ENCODE measurements at regions not wholly inside any gene's neighbourhood (a gene's known extent, or its start where the extent isn't known, plus 50 kb on each side); places are given as distances from the start of the nearest gene placed in this dataset.
A peak's percentile ranks its signal among the peaks of the same experiment; 100 is the strongest.

DNA sequence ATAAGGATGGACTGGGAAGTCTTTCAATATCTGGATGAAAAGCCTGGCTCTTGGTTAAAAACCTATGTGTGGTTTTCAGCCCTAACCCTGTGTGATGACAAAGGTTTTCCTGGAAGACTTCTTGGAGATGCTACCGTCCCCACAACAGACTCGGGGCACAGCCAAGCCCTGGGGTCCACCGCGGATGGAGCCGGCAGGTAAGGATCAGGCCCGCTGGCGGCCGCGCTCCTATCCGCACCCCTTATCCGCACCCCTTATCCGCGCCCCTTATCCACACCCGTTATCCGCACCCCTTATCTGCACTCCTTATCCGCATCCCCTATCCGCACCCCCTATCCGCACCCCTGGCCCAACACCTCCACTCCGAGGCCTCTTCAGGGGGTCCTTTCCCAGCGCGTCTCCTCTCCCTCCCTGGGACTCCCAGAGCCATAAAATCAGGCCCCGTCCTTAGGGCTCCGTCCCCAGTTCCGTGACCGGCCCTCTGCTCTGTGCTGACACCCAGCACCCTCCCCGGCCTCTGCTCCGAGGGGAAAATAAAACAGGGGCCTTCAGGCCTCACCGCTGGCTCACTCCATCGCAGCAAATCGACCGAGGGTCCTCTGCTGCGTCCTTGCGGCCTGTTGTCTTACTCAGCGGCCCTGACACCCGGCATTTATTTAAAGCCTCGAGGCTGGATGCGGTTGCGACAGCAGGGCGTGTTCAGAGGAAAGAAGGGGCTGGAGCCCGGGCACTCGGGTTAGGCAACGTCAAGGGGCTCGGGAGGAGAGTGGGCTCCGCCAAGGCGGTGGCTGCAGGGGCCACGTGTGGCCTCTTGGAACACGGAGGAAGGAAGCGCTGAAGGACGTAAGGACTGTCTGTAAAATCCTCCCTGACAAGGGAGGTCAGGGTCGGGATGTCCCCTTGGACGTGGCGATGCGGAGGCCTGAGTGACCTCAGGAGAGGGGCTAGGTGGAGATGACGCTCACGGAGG is 215.1 kb upstream of the ADARB2 start:
- DNase-seq (ENCODE audit: low read depth) = no peak

GRCh38 chr10:1950803-1951495 is 213.6 kb upstream of the ADARB2 start:
- DNase-seq (ENCODE audit: low read depth) = no peak

- no peak for DNase-seq (ENCODE audit: low read depth)
Measured at GRCh38 chr10:1947464-1948003, 210.2 kb upstream of the ADARB2 start.

DNA sequence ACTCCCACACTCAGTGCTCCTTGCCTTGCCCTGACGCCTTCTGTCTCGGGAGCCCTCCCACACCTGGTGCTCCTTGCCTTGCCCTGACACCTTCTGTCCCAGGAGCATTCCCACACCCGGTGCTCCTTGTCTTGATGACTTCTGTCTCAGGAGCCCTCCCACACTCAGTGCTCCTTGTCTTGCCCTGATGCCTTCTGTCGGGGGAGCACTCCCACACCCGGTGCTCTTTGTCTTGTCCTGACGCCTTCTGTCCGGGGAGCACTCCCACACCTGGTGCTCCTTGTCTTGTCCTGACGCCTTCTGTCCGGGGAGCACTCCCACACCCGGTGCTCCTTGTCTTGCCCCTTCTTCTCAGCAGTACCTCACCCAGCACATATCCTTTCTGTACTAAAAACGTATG is 207.2 kb upstream of the ADARB2 start:
- no peak for DNase-seq (ENCODE audit: low read depth)

- no peak for DNase-seq (ENCODE audit: low read depth)
Measured at GRCh38 chr10:1942478-1942877, 205.2 kb upstream of the ADARB2 start.

- peak; percentile 66 for DNase-seq (ENCODE audit: low read depth)
Measured at GRCh38 chr10:1939016-1939415, 201.7 kb upstream of the ADARB2 start.

DNA sequence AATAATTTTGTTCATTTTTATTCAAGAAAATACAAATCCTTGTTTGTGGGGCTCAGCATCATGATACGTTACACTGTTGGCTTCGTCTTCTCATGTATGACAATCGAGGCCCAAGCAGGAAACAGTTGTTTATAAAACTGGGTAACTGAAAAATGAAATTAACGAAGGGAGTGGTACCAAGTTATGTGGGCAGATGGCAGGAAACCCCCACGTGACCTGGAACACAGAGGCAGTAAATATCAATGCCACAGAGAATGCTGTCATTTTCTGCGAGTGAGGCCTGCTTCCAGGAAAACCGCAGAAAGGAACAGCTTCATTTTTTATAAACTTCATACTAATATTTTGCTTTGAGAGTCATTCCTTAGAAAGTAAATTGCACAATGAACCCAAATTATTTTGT is 201.0 kb upstream of the ADARB2 start:
- peak; percentile 44 for DNase-seq (ENCODE audit: low read depth)

DNA sequence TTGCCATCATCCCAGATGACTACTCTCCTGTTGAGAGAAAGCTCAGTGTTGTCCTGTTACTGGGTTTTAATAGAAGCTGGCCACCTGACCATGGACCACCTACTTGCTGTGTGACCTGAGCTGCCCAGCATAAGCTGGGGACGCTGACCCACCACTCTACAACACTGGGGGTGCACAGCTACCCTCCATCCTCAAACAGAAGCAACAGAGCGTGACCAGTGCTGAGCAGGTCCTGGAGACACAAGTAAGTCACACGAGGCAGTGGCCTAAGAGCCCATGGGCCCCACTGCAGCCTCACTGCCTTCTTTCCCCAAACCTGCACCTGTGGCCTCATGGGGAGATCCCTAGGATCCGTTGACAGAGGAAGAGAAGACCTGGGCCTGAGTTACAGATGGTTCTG is 198.6 kb upstream of the ADARB2 start:
- no peak for DNase-seq (ENCODE audit: low read depth)

- DNase-seq (ENCODE audit: low read depth) = no peak
Measured at GRCh38 chr10:1933215-1933614, 195.9 kb upstream of the ADARB2 start.

DNA sequence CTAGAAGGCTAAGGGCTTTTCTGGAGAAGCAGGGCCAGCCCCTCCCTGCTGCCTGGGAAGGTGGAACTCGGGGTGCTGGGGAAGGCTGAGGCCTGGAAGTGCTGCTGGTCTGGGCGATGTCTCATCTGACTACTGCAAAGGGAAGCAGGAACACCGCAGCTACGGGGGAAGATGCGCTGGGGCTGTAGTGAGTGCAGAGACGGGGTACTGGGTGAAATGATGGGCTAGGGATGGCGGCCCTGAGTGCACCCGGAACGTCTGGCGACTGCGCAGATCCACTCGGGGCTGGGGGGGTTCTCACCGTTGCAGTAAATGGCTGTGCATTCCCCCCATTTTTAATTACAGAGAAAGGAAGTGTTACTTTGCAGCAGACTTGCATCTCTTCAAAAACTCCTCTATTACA is 195.4 kb upstream of the ADARB2 start:
- DNase-seq (ENCODE audit: low read depth) = no peak

DNA sequence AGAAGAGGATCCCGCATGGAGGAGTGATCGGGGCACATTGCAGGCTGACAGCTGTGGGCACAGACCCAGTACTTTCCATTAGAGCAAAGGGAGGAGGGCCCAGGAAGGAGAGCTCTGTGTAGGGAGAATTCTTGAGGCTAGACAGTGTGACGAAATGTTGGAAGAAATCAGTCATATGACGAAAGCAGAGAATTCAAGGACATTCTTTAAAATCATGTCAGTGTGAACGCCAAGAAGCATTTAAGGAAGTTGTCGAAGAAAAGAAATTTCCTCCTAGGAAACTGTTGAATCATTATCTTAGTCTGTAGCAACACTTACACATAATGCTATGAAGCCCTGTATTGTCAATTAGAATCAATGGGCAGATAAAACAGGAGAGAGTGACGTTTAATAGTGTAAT is 191.3 kb upstream of the ADARB2 start:
- no peak for DNase-seq (ENCODE audit: low read depth)

DNA sequence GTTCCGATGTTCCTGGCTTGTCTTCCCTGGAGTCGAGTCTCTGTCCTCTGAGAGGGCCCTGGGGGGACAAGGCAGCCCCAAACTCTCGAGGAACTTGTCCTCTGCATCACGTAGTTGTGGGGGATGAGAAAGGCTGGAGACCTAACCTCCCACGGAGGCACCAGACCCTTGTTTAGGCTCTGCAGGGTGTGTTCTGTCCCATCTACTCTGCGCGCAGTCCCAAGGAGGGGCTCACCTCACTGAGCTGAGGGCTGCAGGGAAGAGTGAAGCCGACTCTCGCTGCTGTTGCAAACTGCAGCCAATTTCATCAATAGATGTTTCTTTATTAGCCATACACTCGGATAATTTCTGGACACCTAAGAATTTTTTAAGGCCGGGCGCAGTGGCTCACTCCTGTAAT is 186.7 kb upstream of the ADARB2 start:
- no peak for DNase-seq (ENCODE audit: low read depth)

DNA sequence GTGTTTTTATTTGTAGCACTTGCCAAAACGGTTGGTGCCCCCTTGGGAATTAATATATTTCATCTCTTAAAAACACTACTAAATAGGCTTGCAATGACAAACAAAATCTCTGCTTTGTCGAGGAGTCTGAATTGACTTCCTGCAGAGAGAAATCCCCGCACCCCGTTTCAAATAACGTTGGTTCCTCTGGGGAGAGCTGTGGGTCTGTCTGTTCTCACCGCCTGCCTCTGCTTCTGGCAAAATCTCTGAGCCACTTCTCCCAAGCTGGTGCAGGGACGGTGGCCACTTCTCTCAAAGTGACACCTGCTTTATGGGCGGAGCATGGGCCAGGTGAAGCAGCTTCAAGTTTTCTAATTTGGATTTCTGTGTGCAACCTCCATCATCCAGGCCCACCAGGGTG is 186.3 kb upstream of the ADARB2 start:
- no peak for DNase-seq (ENCODE audit: low read depth)

GRCh38 chr10:1920941-1921340 is 183.6 kb upstream of the ADARB2 start:
- no peak for DNase-seq (ENCODE audit: low read depth)

DNA sequence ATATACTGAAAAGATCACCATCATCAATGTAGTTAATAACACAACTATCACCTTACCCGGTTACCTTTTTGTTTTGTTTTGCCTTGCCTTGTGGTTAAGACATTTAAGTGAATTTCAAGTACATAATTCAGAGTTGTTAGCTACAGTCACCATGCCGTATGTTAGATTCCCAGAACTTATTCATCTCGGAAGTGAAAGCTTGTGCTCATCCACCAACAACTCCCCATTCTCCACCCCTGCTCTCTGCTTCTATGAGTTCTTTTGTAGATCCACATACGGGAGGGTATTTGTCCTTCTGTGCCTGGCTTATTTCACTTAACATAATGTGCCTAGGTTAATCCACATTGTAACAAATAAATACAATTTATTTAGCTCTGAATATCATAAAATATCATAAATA is 182.8 kb upstream of the ADARB2 start:
- DNase-seq (ENCODE audit: low read depth) = no peak

- no peak for DNase-seq (ENCODE audit: low read depth)
Measured at GRCh38 chr10:1911771-1912170, 174.4 kb upstream of the ADARB2 start.

DNA sequence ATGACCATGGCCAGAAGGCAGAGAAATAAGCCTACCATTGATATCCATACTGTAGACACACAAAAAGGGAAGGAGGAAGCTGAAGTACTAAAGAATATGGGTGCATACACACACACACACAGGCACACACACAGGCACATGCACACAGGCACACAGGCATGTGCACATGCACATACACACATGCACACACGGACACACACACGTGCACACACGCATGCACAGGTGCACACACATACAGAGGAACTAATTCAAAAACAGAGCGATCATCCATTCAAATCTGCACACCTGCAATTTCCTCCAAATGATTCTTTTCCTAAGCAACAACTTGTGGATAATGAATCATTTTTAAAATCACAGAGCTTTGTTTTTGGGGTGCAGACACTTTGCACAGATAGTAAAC is 166.7 kb upstream of the ADARB2 start:
- DNase-seq (ENCODE audit: low read depth) = no peak

GRCh38 chr10:1896153-1896552 is 158.8 kb upstream of the ADARB2 start:
- DNase-seq (ENCODE audit: low read depth) = no peak

- no peak for DNase-seq (ENCODE audit: low read depth)
Measured at GRCh38 chr10:1895691-1896090, 158.4 kb upstream of the ADARB2 start.

- DNase-seq (ENCODE audit: low read depth) = no peak
Measured at GRCh38 chr10:1894912-1895311, 157.6 kb upstream of the ADARB2 start.

GRCh38 chr10:1893941-1894340 is 156.6 kb upstream of the ADARB2 start:
- no peak for DNase-seq (ENCODE audit: low read depth)

GRCh38 chr10:1886039-1886438 is 148.7 kb upstream of the ADARB2 start:
- no peak for DNase-seq (ENCODE audit: low read depth)

GRCh38 chr10:1882728-1883127 is 145.4 kb upstream of the ADARB2 start:
- DNase-seq (ENCODE audit: low read depth) = no peak
